ENCODE measurements at regions not wholly inside any gene's neighbourhood (a gene's known extent, or its start where the extent isn't known, plus 50 kb on each side); places are given as distances from the start of the nearest gene placed in this dataset.

DNA sequence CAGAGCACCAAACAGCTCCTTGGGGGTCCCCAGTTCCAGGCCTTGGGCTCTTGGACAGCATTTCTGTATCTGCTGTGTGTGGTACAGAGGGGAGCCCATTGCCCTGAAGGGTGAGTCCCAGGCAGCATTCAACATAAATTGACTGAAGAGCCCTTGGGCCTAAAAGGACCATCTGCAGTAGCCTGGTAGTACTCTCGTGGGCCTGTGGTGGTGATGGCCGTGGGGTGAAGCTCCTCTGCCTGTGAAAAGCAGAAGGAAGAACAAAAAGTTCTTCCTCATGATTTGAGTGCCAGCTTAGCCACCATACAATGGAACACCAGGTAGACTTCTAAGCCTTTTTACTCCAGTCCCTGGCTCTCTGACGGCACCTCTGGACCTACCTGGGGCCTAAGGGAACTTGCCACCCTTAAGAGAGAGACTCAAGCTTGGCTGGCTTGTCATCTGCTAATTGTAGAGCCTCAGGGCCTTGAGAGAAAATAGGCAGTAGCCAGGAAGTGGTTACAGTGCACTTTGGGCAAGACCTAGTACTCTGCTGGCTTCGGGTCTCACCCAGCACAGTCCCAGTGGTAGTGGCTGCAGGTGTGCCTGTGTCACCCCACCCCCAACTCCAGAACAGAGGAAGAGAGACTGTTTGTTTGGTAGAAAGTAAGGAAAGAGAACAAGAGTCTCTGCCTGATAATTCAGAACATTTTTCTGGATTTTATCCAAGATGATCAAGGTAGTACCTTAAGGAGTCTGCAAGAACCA, 84.6 kb upstream of the CERS6 start:
- peak in 1 of 10 donors; percentile 42 for DNase-seq
- intact Hi-C loops (cut with DNase I), result no loop called here

DNA sequence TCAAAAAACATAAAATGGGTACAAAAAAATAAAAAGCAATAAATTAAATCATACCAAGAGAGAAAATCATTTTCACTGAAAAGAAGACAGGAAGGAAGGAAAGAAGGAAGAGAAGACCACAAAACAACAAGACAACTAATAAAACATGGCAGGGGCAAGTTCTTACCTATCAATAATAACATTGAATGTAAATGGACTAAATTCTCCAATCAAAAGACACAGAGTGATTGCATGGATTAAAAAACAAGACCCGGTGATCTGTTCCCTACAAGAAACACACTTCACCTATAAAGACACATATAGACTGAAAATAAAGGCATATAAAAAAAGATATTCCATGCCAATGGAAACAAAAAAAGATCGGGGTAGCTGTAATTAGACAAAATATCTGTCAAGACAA, 82.6 kb upstream of the CERS6 start:
- intact Hi-C loops (cut with DNase I), result no loop called here
- no peak for DNase-seq

DNA sequence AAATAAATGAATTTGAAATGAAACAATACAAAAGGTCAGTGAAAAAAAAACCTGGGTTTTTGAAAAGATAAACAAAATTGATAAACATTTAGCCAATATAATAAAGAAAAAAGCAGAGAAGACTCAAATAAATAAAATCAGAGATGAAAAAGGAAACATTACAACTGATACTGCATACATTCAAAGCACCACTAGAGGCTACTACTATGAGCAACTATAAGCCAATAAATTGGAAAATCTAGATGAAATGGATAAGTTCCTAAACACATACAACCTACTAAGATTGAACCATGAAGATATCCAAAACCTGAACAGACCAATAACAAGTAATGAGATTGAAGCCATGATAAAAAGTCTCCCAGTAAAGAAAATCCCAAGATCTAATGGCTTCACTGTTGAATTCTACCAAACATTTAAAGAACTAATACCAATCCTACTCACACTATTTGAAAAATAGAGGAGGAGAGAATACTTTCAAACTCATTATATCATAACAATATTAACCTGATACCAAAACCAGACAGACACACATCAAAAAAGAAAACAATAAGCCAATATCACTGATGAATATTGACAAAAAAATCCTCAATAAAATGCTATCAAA, 80.8 kb upstream of the CERS6 start:
- no peak for DNase-seq
- intact Hi-C loops (cut with DNase I), result no loop called here

DNA sequence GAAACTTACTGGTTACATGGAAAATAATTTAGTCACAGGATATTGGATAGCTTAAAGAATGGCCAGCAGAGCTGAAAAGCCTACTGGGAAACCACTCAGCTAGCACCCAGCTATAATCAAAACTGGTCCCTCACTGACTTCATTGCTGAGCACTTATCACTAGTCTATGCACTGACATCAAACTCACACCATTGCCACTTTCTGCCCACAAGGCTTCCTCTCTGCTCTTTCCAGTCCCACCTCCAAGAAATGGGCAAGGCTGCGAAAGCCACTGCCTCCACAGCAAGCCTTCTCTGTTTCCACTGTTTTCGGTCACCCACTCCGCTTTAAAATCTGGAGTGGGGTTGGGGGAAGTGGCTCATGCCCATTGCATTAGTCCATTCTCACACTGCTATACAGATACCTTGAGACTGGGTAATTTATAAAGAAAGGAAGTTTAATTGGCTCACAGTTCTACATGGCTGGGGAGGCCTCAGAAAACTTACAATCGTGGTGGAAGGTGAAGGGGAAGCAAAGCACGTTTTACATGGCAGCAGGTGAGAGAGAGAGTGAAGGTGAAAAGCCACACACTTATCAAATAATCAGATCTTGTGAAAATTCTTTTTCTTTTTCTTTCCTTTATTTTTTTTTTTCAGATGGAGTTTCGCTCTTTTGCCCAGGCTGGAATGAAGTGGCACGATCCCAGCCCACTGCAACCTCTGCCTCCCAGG, 77.0 kb upstream of the CERS6 start:
- DNase-seq, result no peak
- intact Hi-C loops (cut with DNase I), result no loop called here

DNA sequence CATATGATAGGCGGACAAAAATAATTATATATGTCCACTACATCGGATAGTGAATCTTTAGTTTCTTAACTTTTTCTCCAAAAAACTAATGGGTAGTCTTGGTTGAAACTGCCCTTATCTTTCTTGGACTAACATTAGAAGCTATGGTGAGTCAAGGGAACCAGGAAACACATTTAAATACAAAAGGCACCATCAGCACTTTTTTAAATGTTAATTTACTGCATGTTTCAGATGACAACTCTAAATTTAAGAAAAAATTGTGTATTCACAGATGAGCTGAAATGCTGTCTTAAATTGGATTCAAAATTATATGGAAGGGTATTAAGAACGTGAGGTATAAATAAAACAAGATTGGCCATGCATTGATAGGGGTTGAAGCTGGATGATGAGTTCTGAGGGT, 75.6 kb upstream of the CERS6 start:
- DNase-seq, result no peak
- intact Hi-C loops (cut with DNase I), result no loop called here

DNA sequence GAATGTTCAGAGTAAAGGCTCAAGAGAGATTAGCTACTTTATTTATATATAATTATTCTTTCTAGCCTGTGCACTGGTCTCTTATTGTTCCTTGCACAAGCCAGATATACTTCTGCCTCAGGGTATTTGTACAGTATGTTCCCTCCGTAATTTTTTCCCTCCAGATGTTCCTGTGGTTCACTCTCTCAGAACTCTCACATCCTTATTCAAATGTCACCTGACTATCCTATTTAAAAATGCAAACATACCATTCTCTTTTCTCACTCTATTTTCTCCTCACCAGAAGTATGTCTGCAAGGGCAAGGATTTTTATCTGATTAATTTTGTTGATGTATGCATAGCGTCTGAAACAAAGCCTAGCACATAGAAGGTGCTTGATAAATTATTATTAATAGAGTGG, 64.0 kb upstream of the CERS6 start:
- DNase-seq, result no peak

DNA sequence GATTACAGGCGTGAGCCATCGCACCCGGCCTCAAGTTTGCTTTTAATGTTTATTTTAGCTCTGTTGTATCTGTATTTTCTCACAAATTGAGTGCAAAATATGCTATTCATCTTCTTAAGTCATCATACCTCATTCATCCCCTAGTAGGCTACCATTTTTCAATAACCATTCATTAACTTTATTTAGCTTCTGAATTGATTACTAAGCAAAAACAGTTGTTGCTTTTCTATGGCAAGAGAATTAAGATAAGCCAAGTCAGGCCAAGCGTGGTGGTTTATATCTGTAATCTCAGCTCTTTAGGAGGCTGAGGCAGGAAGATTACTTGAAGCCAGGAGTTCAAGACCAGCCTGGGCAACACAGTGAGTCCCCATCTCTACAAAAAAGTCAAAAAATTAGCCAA, 63.3 kb upstream of the CERS6 start:
- intact Hi-C loops (cut with DNase I), result no loop called here

More for the DNA sequence above, 64.0 kb upstream of the CERS6 start:
- intact Hi-C loops (cut with DNase I), result no loop called here

DNA sequence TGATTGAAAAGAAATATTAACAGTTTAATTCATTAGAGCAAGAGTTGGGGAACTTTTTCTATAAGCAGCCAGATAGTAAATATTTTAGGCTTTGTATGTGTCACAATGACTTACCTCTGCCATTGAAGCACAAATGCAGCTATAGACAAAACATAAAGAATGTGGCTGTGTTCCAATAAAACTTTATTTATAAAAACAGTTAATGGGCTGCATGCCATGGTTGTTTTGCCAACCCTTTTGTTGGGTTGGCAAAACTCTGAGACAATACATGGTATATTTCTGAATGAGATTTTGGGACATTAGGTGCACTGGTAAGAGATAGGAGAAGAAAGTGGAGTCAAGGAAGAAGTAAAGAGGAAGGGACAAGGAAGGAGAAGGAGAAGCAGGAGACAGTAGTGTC, 61.8 kb upstream of the CERS6 start:
- no peak for DNase-seq
- intact Hi-C loops (cut with DNase I), result no loop called here

More for the DNA sequence above, 63.3 kb upstream of the CERS6 start:
- no peak for DNase-seq

DNA sequence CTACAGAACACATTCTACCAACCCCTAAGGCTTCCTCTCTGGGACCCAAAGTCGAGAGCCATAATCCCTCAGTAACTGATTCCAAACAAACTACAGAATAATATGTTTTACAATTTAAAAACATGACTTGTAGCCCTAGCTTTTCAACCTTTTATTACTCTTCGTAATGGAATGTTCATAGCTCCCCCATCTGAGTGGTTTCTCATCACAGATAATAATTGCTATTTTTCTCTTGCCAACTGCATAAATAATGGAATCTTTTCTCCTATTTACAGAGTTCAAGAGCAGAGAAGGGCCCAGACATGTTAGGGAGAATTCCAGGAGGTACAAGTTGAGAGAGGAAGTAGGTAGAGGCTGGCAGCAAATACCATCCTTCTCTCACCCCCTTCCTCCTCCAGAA, 59.9 kb upstream of the CERS6 start:
- no peak for DNase-seq
- intact Hi-C loops (cut with DNase I), result no loop called here

DNA sequence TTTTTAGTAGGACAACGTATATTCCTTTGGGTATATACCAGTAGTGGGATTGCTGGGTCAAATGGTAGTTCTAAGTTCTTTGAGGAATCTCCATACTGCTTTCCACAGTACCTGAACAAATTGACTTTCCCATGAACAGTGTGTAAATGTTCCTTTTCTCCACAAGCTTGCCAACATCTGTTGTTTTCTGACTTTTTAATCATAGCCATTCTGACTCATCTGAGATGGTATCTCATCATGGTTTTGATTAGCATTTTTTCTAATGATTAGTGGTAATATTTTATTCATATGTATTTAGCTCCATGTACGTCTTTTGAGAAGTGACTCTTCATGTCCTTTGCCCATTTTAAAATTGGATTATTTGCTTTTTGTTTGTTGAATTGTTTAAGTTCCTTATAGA, 58.4 kb upstream of the CERS6 start:
- intact Hi-C loops (cut with DNase I), result no loop called here
- no peak for DNase-seq

DNA sequence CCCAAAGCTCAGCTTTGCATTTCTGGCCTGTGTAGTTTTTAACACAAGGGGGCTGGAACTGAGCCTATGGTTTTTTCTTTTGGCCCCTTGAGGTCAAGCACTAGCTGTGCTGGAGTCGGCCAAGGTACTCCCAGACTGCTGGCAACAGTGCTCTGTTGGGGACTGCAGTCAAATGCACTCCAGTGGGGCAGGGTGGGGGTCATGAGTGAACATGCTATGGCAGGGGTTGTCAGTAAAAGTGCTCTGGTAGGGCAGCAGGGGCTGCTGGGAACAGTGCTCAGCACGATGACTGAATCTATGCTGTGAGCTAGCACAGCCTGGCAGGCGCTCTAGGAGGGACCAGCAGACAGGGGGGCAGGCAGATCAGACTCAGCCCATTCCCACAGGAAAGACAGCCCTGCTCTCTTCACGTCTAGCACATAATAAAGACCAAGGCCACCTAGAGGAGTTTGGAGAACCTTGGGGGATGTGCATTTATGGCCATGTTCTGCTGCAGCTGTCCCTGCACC, 55.0 kb upstream of the CERS6 start:
- no peak for DNase-seq
- intact Hi-C loops (cut with DNase I), result no loop called here

DNA sequence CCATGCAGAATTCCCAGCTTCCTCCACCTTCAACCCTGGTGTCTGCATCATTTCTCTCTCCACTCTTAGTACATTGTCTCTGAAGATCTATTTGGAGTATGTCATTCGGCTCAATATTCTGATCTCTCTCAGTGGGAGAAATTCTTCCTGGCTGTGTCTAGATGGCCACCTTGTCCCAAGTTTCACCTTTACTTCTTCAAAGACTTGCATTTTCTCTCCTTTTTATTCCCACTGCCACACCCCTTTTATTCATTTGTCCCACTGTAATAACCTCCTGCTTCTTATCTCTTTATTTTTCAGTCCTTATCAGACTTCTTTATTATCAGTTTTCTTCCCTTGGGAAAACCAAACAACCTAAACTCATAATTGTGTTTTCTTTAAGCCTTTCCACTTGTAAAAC, 54.3 kb upstream of the CERS6 start:
- DNase-seq, result no peak
- intact Hi-C loops (cut with DNase I), result no loop called here

DNA sequence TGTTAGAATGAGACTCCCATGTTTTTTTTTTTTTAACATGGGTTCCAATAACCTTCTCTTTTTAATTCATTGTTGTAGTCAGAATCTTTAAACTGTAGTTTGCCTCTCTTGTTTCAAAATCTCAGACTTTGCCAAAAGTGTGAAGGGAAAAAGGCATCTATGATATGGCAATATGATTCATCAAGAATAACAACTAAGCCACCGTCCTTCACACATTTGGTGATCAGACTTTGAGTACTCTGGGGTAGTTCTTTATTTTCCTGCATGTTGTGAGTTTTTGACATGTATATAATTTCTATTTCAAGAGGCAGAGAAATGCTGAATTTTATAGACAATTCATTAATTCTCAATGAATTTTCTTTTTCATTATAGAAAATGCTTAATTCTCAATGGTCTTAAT, 53.5 kb upstream of the CERS6 start:
- no peak for DNase-seq
- intact Hi-C loops (cut with DNase I), result no loop called here

DNA sequence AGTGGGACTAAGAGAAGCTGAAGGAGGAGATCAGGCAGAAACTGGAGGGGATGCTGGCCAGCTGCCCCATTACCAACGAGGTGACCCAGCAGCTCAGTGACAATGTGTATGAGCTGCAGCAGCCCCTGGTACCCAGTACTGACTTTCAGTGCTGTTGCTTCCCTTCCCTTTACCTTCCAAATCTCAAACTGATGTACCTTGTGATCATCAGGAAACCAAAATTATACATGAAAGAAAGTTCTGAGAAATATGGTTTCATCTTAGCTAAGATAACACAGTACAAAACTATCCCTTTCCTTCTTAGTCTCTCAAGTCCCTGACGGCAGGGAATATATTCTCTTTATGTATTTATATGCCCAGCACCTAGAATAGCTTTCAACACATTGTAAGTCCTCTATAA, 52.3 kb upstream of the CERS6 start:
- intact Hi-C loops (cut with DNase I), result no loop called here
- DNase-seq, result no peak

DNA sequence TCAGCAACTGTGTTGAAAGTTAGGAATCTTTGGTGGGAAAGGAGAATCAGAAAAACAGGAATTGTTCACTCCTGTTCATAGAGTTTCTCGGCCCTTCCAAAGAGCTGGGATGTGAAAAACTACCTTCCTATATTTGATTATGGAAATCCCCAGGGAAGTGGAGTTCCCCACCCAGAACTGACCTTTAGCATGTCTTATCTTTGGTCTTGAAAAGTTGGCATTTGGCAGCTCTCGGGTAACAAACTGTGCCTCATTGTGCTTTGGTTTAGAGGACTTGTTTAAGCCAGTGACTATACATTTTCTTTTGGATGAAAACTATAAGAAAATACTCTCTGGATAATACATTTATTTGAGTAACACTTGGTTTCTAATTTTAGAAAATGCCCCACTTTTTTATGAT, 51.3 kb upstream of the CERS6 start:
- no peak for DNase-seq
- intact Hi-C loops (cut with DNase I), result no loop called here

All from posterior cingulate gyrus (tissue), 11 donors.